HCT116 (cell line): ENCODE measurements at regions not wholly inside any gene's neighbourhood (a gene's known extent, or its start where the extent isn't known, plus 50 kb on each side); places are given as distances from the start of the nearest gene placed in this dataset.

Experiments used
- ATAC-seq: fragments of 200-7000 bp; cut with Tn5 transposase; 2 replicates; pipeline ENCODE4 v1.9.1; 2020; ENCODE audit warnings: mild to moderate bottlenecking, moderate library complexity
- BruUV-seq: library from RNA; stranded (reverse); fragments of 400-500 nt; replicated peaks from 2 replicates; lab custom pipeline; 2021; lab: Mats Ljungman, UMichigan
- CTCF ChIA-PET: fragments of 300-600 bp; sonication (Branson Sonifier 250); formaldehyde crosslinking; loops from one replicate; lab custom pipeline; 2021; ENCODE audit warnings: antibody characterized with exemption; lab: Charles Lee
- POLR2A ChIA-PET: fragments of 300-600, 350-600 bp; sonication (Branson Sonifier 250); formaldehyde crosslinking; loops from one replicate; lab custom pipeline; 2021; ENCODE audit warnings: antibody characterized with exemption; lab: Charles Lee
- RAD21 ChIA-PET, 2 experiments: fragments of 300-600 bp; sonication (Branson Sonifier 250); formaldehyde crosslinking; loops; one replicate each; lab custom pipeline; 2023; ENCODE audit warnings: low total read pairs in 2 of 2; ENCODE audit not compliant: uncharacterized antibody in 2 of 2, unreplicated experiment in 2 of 2, low non-redundant PET in 1 of 2; lab: Charles Lee
- DNase-seq: peaks from one replicate; pipeline ENCODE4 v3.0.0-alpha.2; 2010; ENCODE audit warnings: low read depth, low spot score
- H2AFZ ChIP-seq: fragments of 200-600 bp; shearing (Covaris generic), sonication (generic); 2 replicates; pipeline ENCODE4 v1.6.1; 2017; ENCODE audit warnings: low read depth, mixed run types, mixed read lengths, antibody characterized with exemption, low read length; ENCODE audit not compliant: poor library complexity, severe bottlenecking
- H3K27ac ChIP-seq: 2 replicates; pipeline ENCODE4 v1.5.1; 2012; ENCODE audit warnings: low read depth, low read length
- H3K27me3 ChIP-seq: fragments of 200-600 bp; sonication (generic); 2 replicates; pipeline ENCODE4 v1.6.1; 2016; ENCODE audit warnings: mixed run types, low read length, mixed read lengths; ENCODE audit not compliant: insufficient read depth
- H3K36me3 ChIP-seq, 2 experiments: fragments of 200-500 bp in 1 of 2; fragments of 200-600 bp in 1 of 2; sonication (Bioruptor generic) in 1 of 2; sonication (generic) in 1 of 2; 2 replicates each; pipeline versions ENCODE4 v1.5.1 to v1.6.1; 2014 to 2016; ENCODE audit warnings: low read length in 2 of 2, inconsistent platforms in 1 of 2, mixed read lengths in 1 of 2, mixed run types in 1 of 2; ENCODE audit not compliant: insufficient read depth in 2 of 2, control insufficient read depth in 1 of 2
- H3K4me1 ChIP-seq, 2 experiments: fragments of 200-600 bp in 1 of 2; sonication (generic) in 1 of 2; 2 replicates each; pipeline versions ENCODE4 v1.5.1 to v1.6.1; 2012 to 2017; ENCODE audit warnings: low read length in 2 of 2, inconsistent platforms in 1 of 2, mild to moderate bottlenecking in 1 of 2, mixed read lengths in 1 of 2, mixed run types in 1 of 2, moderate library complexity in 1 of 2; ENCODE audit not compliant: insufficient read depth in 2 of 2, control insufficient read depth in 1 of 2
- H3K4me2 ChIP-seq: fragments of 200-600 bp; sonication (generic); 2 replicates; pipeline ENCODE4 v1.6.1; 2017; ENCODE audit warnings: mixed run types, low read length, mixed read lengths
- H3K4me3 ChIP-seq, 2 experiments: fragments of 200-600 bp in 1 of 2; sonication (generic) in 1 of 2; replicated peaks in 1 of 2; 2 replicates each; pipeline ENCODE4 v1.5.1; 2011 to 2016; ENCODE audit warnings: low read length in 2 of 2, control low read depth in 1 of 2, low read depth in 1 of 2, mild to moderate bottlenecking in 1 of 2, mixed read lengths in 1 of 2, mixed run types in 1 of 2
- H3K79me2 ChIP-seq: fragments of 200-600 bp; sonication (generic); 2 replicates; pipeline ENCODE4 v1.6.1; 2017; ENCODE audit warnings: mild to moderate bottlenecking, mixed run types, low read length, moderate library complexity, mixed read lengths; ENCODE audit not compliant: insufficient read depth
- H3K9ac ChIP-seq: fragments of 200-600 bp; sonication (generic); 2 replicates; pipeline ENCODE4 v1.6.1; 2016; ENCODE audit warnings: low read length, mixed read lengths
- H3K9me2 ChIP-seq: fragments of 200-600 bp; sonication (generic), shearing (Covaris generic); 2 replicates; pipeline ENCODE4 v1.6.1; 2017; ENCODE audit warnings: mixed run types, mild to moderate bottlenecking, moderate library complexity; ENCODE audit not compliant: insufficient read depth
- H3K9me3 ChIP-seq, 2 experiments: fragments of 200-500 bp in 1 of 2; fragments of 200-600 bp in 1 of 2; sonication (Bioruptor generic) in 1 of 2; sonication (generic) in 1 of 2; 2 replicates each; pipeline ENCODE4 v1.6.1; 2014 to 2017; ENCODE audit warnings: low read length in 2 of 2, mixed read lengths in 2 of 2, inconsistent platforms in 1 of 2, low read depth in 1 of 2, mild to moderate bottlenecking in 1 of 2, mixed run types in 1 of 2, moderate library complexity in 1 of 2; ENCODE audit not compliant: control insufficient read depth in 1 of 2, insufficient read depth in 1 of 2
- H4K20me1 ChIP-seq: fragments of 200-600 bp; sonication (generic), shearing (Covaris generic); 2 replicates; pipeline ENCODE4 v1.6.1; 2017; ENCODE audit warnings: mixed run types, mild to moderate bottlenecking, moderate library complexity; ENCODE audit not compliant: insufficient read depth
- CBX3 ChIP-seq: IDR thresholded peaks from 2 replicates; pipeline ENCODE4 v1.6.1; 2012; ENCODE audit warnings: low read depth
- CEBPB ChIP-seq: IDR thresholded peaks from 2 replicates; pipeline ENCODE4 v1.6.1; 2012; ENCODE audit warnings: low read depth
- CTCF ChIP-seq, 3 experiments: fragments of 200-600 bp in 1 of 3; sonication (generic) in 1 of 3; IDR thresholded peaks in 2 of 3; conservative IDR thresholded peaks in 1 of 3; 2 replicates each; pipeline ENCODE4 v1.5.1; 2012 to 2017; ENCODE audit warnings: low read depth in 2 of 3, low read length in 2 of 3, antibody characterized with exemption in 1 of 3, borderline replicate concordance in 1 of 3, control low read depth in 1 of 3, mild to moderate bottlenecking in 1 of 3, mixed read lengths in 1 of 3, mixed run types in 1 of 3, moderate library complexity in 1 of 3; ENCODE audit not compliant: insufficient read depth in 1 of 3
- ELF1 ChIP-seq: IDR thresholded peaks from 2 replicates; pipeline ENCODE4 v1.6.1; 2012; ENCODE audit warnings: low read depth, borderline replicate concordance
- EZH2phosphoT487 ChIP-seq: fragments of 200-600 bp; IDR thresholded peaks from 2 replicates; pipeline ENCODE4 v1.6.1; 2018; ENCODE audit warnings: antibody characterized with exemption, borderline replicate concordance
- FOSL1 ChIP-seq: IDR thresholded peaks from 2 replicates; pipeline ENCODE4 v1.6.1; 2012; ENCODE audit warnings: low read depth
- JUND ChIP-seq: IDR thresholded peaks from 2 replicates; pipeline ENCODE4 v1.6.1; 2012
- MAX ChIP-seq: IDR thresholded peaks from 2 replicates; pipeline ENCODE4 v1.6.1; 2012
- POLR2AphosphoS5 ChIP-seq: IDR thresholded peaks from 2 replicates; pipeline ENCODE4 v1.6.1; 2011; ENCODE audit warnings: mild to moderate bottlenecking, low read depth, low read length, moderate library complexity
- RAD21 ChIP-seq: IDR thresholded peaks from 2 replicates; pipeline ENCODE4 v1.6.1; 2012; ENCODE audit warnings: low read depth, mild to moderate bottlenecking
- SIN3A ChIP-seq: IDR thresholded peaks from 2 replicates; pipeline ENCODE4 v1.6.1; 2012; ENCODE audit warnings: low read depth
- SP1 ChIP-seq: IDR thresholded peaks from 2 replicates; pipeline ENCODE4 v1.6.1; 2012; ENCODE audit warnings: low read depth
- TCF7L2 ChIP-seq: IDR thresholded peaks from 2 replicates; pipeline ENCODE4 v1.7.0; 2011; ENCODE audit warnings: borderline replicate concordance, inconsistent platforms; ENCODE audit not compliant: insufficient read depth, insufficient read length; ENCODE audit errors: extremely low read depth
- ZBTB33 ChIP-seq: IDR thresholded peaks from 2 replicates; pipeline ENCODE4 v1.6.1; 2011; ENCODE audit warnings: mild to moderate bottlenecking, low read length, moderate library complexity; ENCODE audit not compliant: insufficient replicate concordance; ENCODE audit errors: extremely low read depth
- ZFX ChIP-seq: fragments of 450-650 bp; IDR thresholded peaks from 2 replicates; pipeline ENCODE4 v1.6.1; 2017
- intact Hi-C: fragments of 100-400 bp; cut with micrococcal nuclease; formaldehyde crosslinking; loops from 2 replicates; pipeline ENCODE4 v1.10.0; 2022

GRCh38 chr17:51430591-51430990 is 170.2 kb downstream of the UTP18 start (continued):
- no peak for TF ChIP-seq EZH2phosphoT487
- no peak for TF ChIP-seq CEBPB
- TF ChIP-seq SIN3A = no peak
- TF ChIP-seq CTCF (IDR thresholded peaks at IDR 0.05 in 2 of 3, conservative IDR thresholded peaks at IDR 0.05 in 1 of 3; ENCODE audit: borderline replicate concordance in 1 of 3, insufficient read depth in 1 of 3, low read depth in 2 of 3, low read length in 2 of 3) = no peak
- no peak for TF ChIP-seq ZBTB33
- no peak for TF ChIP-seq TCF7L2

GRCh38 chr17:51434434-51435170 is 174.3 kb downstream of the UTP18 start:
- Histone ChIP-seq H3K4me2 (peak overlapping the region; percentile 1; the same call in 1 of the 2 replicates), H4K20me1 (no peaks in the 10 kb centered on the region), H3K79me2 (no peaks in the 10 kb centered on the region), H3K9me3 (no peaks in the 10 kb centered on the region), H3K4me1 (peaks cover 9 to 30% of the 10 kb centered on the region in 2 experiments; a peak in 3 of 4 replicates), H3K27me3 (no peaks in the 10 kb centered on the region), H3K27ac (no peak overlapping the region), H2AFZ (peak overlapping the region; percentile 95), H3K36me3 (no peaks in the 10 kb centered on the region)
- peak; percentile 61 for ATAC-seq
- no TSS peak for BruUV-seq
- intact Hi-C loops = no loop called here
- DNase-seq = peak; percentile 83
- CTCF ChIA-PET = interaction anchor here (0.8 to 3.8 kb wide), 18 partner anchors 10 to 321 kb away, joined by 3 to 32 read pairs (median 8); no protein-coding TSS in a partner anchor
- TF ChIP-seq EZH2phosphoT487 (no peak), CBX3 (peak; percentile 93), MAX (peak; percentile 96), ELF1 (no peak), ZBTB33 (no peak), ZFX (no peak), SP1 (peak; percentile 76), RAD21 (no peak), JUND (peak; percentile 78), FOSL1 (peak; percentile 71), POLR2AphosphoS5 (0 out of 2 replicates have a peak, but pooled peaks have one; percentile 25)
- TF ChIP-seq, all 23 proteins: peak for 6
- Histone ChIP-seq H3K9ac (no peak overlapping the region), H3K9me2 (no peaks in the 10 kb centered on the region), H3K4me3 (no peak overlapping the region)
- ChIA-PET RAD21 (no interaction called here), POLR2A (no interaction called here)
